ENCODE measurements at regions not wholly inside any gene's neighbourhood (a gene's known extent, or its start where the extent isn't known, plus 50 kb on each side); places are given as distances from the start of the nearest gene placed in this dataset.

GRCh38 chr12:62003701-62004100 lies 256.5 kb upstream of the USP15 start:
- Histone ChIP-seq H3K27me3 (ENCODE audit: insufficient read depth, low read depth, low read length) (no peaks in the 10 kb centered on the region), H3K79me2 (replicated peaks; ENCODE audit: insufficient read depth, low read length) (no peaks in the 10 kb centered on the region), H3K27ac (ENCODE audit: low read length) (no peak overlapping the region), H3K36me3 (ENCODE audit: insufficient read depth, low read length) (no peaks in the 10 kb centered on the region), H3K4me3 (ENCODE audit: low read length) (no peak overlapping the region), H3F3A (ENCODE audit: insufficient read depth, low read length, poor library complexity, severe bottlenecking) (no peaks in the 10 kb centered on the region), H3K9ac (ENCODE audit: low read length) (no peak overlapping the region), H2AFZ (ENCODE audit: low read depth, low read length) (no peak overlapping the region), H3K4me2 (ENCODE audit: low read length) (no peak overlapping the region), H3K9me3 (ENCODE audit: low read length) (no peaks in the 10 kb centered on the region), H3K9me2 (ENCODE audit: insufficient read depth, low read length) (no peaks in the 10 kb centered on the region), H4K20me1 (ENCODE audit: insufficient read depth) (no peaks in the 10 kb centered on the region)
- TF ChIP-seq EP300 (conservative IDR thresholded peaks at IDR 0.05; ENCODE audit: poor library complexity, severe bottlenecking) (no peak), SMC3 (conservative IDR thresholded peaks at IDR 0.05; ENCODE audit: poor library complexity) (no peak), TAF1 (IDR thresholded peaks at IDR 0.05; ENCODE audit: low read depth) (no peak), CTCF (IDR thresholded peaks at IDR 0.05; ENCODE audit: poor library complexity, severe bottlenecking) (no peak), POLR2AphosphoS5 (IDR thresholded peaks at IDR 0.05) (no peak), MXI1 (conservative IDR thresholded peaks at IDR 0.05; ENCODE audit: poor library complexity, severe bottlenecking) (no peak), REST (IDR thresholded peaks at IDR 0.05; ENCODE audit: borderline replicate concordance) (no peak), EZH2 (IDR thresholded peaks at IDR 0.05; ENCODE audit: borderline replicate concordance, insufficient read depth, low read length, poor library complexity, severe bottlenecking) (no peak), RAD21 (conservative IDR thresholded peaks at IDR 0.05) (no peak)

- H3K27ac ChIP-seq (ENCODE audit: low read length), result no peak overlapping the region
- no peak overlapping the region for H2AFZ ChIP-seq (ENCODE audit: low read depth, low read length)
- no peaks in the 10 kb centered on the region for H3F3A ChIP-seq (ENCODE audit: insufficient read depth, low read length, poor library complexity, severe bottlenecking)
- H3K4me2 ChIP-seq (ENCODE audit: low read length), result no peak overlapping the region
- H3K4me3 ChIP-seq (ENCODE audit: low read length), result no peak overlapping the region
- no peaks in the 10 kb centered on the region for H3K27me3 ChIP-seq (ENCODE audit: insufficient read depth, low read depth, low read length)
- H3K9ac ChIP-seq (ENCODE audit: low read length), result no peak overlapping the region
- no peaks in the 10 kb centered on the region for H3K9me2 ChIP-seq (ENCODE audit: insufficient read depth, low read length)
- H3K36me3 ChIP-seq (ENCODE audit: insufficient read depth, low read length), result no peaks in the 10 kb centered on the region
- no peaks in the 10 kb centered on the region for H3K79me2 ChIP-seq (replicated peaks; ENCODE audit: insufficient read depth, low read length)
- no peaks in the 10 kb centered on the region for H4K20me1 ChIP-seq (ENCODE audit: insufficient read depth)
- no peak for TF ChIP-seq EZH2 (IDR thresholded peaks at IDR 0.05; ENCODE audit: borderline replicate concordance, insufficient read depth, low read length, poor library complexity, severe bottlenecking)
- no peak for TF ChIP-seq REST (IDR thresholded peaks at IDR 0.05; ENCODE audit: borderline replicate concordance)
- TF ChIP-seq SMC3 (conservative IDR thresholded peaks at IDR 0.05; ENCODE audit: poor library complexity), result no peak
- TF ChIP-seq MXI1 (conservative IDR thresholded peaks at IDR 0.05; ENCODE audit: poor library complexity, severe bottlenecking), result no peak
- no peak for TF ChIP-seq EP300 (conservative IDR thresholded peaks at IDR 0.05; ENCODE audit: poor library complexity, severe bottlenecking)
- TF ChIP-seq RAD21 (conservative IDR thresholded peaks at IDR 0.05), result no peak
- TF ChIP-seq TAF1 (IDR thresholded peaks at IDR 0.05; ENCODE audit: low read depth), result no peak
- no peak for TF ChIP-seq POLR2AphosphoS5 (IDR thresholded peaks at IDR 0.05)
- no peak for TF ChIP-seq CTCF (IDR thresholded peaks at IDR 0.05; ENCODE audit: poor library complexity, severe bottlenecking)
- H3K9me3 ChIP-seq (ENCODE audit: low read length), result no peaks in the 10 kb centered on the region
Measured at GRCh38 chr12:62005615-62006014, 254.6 kb upstream of the USP15 start.

All from neural cell (in vitro differentiated cells).